Kasumi-1 (cell line): ENCODE measurements at regions not wholly inside any gene's neighbourhood (a gene's known extent, or its start where the extent isn't known, plus 50 kb on each side); places are given as distances from the start of the nearest gene placed in this dataset.

ENCODE experiments used
- DNase-seq, 2 experiments: peaks; one replicate each; lab custom pipeline; 2025; lab: John Stamatoyannopoulos, UW

DNA sequence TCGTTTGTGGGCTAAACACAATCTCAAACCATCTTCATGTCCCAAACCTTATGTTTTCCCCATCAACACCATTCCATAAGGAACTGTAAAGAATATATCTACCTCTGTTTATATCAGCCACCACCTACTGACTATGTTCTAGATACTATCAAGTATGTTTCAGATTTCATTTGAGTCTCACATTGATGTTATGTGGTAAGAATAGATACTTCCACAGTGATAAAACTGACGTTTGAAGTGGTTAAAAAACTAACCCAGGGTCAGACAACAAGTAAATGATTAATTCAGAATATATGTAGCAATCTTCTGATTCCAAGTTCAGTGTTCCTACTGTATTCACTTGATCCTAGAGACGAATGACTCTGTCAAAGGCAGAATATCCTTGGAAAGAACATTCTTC lies 156.8 kb upstream of the RASGEF1B start:
- DNase-seq = no peak

DNA sequence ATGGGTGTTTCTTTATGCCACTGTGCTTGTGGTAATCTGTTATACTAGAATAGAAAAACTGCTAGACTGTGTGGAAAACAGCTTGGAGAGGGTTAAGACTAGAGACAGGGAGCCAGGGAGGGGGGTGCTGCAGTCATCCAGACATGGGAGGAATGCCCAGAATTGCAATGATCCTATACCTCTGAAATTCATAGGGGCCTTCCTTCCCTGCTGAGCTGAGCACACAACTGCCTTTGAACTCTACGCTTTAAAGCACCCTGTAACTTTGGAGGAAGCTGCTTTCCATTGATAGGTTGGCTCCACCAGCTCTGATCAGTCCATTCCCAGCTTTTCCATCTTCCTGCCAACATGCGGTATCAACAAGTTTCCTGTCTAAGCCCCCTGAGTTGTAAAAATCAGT lies 155.9 kb upstream of the RASGEF1B start:
- no peak for DNase-seq

DNA sequence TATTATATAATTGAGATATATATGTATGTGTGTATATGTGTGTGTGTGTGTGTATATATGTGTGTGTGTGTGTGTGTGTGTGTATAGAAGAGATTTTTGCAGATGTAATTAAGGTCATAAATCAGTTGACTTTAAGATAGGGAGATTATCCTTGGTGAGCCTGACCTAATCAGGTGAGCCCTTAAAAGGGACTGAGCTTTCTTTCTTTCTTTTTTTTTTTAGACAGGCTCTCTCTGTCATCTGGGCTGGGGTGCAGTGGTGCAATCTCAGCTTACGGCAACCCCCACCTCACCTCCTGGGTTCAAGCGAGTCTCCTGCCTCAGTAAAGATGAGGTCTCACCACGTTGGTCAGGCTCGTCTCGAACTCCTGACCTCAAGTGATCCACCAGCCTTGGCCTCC lies 155.1 kb upstream of the RASGEF1B start:
- no peak for DNase-seq

DNA sequence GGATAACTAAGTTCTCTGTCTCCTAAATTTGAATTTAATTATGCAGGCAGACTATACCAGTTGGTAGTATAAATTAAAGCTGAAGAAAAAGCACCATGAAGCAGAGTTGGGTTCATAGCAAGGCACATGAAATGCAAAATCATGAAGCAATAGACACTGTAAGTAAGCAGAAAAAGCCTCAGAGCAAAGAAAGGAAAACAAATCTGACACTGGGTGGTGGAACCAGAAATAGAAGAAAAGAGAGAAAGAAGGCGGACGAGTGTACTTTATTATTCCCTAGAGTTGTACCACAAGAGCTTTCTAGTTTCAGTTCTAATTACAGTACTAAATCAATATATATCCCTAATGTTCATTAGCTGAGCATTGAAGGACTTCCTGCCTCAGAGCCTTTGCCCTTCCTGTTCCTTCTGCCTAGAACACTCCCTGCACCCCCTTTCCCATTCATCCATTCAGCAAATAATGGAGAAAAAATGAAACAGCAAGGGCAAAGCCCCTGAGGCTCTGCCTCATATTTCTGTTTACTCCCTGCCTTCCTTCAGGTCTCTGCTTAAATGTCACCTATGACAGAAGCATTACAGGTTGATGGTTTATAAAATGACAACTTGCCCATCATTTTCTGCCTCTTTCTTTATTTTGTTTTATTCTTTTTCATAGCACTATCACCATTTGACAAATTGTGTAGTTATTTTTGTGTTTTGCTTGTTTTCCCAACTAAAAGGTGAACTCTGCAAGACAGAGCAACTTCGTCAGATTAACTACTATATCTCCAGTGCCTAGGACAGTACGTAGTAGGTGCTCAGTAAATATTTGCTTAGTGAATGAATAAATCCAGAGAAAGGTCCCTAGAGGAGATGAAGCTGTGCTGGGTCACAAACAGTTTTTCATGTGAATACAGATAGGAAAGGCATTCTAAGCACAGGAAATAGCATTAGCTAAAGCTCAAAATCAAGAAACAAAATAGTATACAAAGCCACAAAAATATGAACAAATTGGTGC lies 154.0 kb upstream of the RASGEF1B start:
- no peak for DNase-seq

DNA sequence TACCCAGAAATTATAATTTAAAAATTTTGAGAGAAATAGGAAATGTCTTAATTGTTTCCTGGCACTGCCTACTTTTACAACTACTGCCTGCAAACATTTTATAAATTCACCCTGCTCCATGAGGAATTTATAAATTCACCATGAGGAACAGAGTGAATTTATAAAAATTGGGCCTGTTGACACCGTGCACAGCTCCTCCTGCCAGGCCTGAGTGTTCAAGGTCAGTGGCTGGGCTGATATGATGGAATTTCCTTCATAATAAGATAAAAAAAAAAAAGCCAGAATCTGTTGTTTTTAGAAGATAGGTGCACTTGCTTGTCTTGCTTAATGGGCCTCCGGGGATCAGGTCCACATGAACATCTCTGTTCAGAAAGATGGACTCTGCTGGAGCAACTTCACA lies 151.7 kb upstream of the RASGEF1B start:
- no peak for DNase-seq

DNA sequence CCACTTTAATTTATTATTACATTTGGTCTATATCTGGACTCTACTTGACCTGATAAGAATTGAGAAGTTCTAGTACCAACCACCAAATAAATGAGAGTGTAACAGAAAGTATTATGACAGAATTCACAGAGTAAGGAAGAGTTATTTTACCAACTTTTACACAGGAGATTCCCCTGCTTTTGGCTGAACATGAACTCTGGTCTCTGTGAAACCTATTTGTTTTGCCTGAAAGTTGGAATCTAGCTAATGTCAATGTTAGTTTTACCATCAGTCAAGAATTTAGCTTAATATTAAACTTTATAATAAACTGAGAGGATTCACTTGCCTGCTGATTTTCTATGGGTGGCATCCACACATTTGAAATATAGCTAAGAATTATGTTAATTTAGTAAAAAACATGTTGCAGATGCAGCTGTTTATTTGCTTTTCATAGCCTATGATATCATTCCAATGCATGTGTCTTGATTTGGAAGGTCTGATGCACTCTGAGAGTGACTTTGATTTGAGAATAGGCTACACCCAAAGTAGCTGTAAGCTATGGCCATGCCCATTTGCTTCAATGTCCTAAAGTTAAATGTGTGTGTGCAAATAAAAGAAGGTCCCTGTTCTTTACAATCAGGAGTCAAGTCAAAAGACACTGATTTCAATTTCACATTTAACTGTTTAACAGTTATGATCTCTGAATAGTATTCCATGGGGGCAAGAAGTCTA lies 150.9 kb upstream of the RASGEF1B start:
- DNase-seq = no peak

DNA sequence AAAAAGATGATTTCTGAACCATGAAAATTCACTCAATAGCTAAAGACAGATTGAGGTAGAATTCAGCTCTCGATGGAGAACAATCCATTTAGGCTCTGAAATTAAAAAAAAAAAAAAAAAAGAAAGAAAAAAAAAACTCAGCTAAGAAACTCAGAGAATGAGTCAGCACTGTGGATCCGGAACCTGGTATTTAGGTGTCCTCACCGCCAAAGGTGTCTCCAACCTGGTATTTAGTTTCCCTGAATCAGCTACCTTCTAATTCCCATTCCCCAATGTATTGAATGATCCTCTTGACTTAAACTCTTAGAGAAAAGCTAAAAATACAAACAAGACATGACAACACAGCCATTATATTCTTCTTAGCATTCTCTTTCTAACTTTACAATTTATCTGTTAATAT lies 150.3 kb upstream of the RASGEF1B start:
- no peak for DNase-seq

DNA sequence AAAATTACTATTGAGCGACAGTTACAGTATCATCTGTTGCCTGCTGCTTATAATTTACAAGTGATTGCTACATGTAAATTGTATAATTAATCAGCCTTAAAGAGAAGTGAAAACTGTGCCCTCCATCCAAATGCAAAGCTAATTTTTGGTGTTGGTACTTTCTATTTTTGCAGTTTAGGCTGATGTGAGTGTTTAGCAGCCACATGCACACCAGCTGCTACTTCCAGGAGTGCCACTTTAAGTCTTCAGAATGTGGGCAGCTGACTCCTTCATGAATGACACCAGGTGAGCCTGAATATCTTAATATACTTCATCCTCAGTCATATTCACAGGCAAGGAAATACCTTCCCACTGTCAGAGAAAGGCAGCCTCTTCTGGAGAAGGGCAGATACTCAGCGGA lies 149.8 kb upstream of the RASGEF1B start:
- no peak for DNase-seq

DNA sequence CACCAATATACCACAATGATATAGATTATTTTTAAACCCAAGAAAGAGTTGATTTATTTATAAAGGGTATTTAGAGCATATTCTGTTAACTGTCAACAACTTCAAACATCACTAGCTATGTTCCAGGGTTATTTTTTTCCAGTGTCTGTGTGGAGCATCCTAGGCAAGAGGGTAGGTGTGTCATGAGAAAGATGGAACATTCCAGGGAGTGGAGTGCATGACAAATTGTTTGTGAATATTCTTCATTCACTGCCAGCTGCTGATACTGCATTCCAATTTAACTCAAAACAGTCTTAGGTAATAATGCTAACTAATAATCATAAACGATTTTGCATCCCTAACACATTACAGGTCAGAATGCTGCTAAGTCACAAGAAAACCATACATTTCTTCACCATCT lies 148.7 kb upstream of the RASGEF1B start:
- no peak for DNase-seq

DNA sequence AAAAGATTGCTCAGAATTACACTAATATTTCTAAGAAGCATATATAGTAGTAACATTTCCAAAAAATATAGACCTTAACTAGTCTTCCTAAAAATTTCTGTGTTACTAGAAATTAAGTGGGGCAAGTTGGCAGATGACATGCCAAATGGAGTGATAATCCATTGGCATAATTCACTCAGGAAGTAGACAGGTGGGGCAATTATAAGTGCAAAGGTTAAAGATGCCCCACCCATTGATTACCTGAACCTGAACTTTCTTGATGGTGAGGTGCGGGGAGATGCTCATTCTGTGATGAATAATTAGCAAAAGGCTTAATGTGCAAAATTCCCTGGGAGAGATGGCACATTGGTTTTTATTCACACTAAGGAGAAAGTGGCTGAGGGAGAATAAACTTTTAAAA lies 145.8 kb upstream of the RASGEF1B start:
- no peak for DNase-seq

DNA sequence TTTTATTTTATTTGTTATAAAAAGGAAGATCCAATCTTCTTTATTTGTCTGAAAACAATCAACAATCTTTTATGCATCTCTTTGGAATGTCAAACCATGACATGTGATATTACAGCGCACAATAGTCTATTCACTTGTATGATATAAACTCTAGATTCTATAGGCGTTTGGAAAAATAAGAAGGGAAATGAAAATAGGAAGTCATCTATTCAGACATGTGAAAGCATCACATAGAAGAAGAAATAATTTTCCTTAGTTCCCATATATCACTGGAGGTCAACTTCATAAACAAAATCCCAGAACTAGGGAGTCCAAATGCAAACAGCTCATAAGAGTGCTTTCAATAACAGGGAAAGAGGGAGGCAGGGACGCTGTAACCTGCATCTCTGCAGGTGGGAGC lies 139.5 kb upstream of the RASGEF1B start:
- no peak for DNase-seq

DNA sequence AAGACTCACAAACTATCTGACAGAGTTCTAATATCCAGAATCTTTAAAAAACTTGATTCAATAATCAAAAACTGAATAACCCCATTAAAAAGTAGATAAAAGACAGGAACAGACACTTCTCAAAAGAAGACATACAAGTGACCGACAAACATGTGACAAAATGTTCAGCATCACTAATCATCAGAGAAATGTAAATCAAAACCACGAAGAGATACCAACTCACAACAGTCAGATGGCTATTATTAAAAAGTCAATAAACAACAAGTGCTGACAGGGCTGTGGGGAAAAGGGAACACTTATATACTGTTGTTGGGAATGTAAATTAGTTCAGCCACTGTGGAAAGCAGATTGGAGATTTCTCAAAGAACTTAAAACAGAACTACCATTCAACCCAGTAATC lies 138.1 kb upstream of the RASGEF1B start:
- no peak for DNase-seq

DNA sequence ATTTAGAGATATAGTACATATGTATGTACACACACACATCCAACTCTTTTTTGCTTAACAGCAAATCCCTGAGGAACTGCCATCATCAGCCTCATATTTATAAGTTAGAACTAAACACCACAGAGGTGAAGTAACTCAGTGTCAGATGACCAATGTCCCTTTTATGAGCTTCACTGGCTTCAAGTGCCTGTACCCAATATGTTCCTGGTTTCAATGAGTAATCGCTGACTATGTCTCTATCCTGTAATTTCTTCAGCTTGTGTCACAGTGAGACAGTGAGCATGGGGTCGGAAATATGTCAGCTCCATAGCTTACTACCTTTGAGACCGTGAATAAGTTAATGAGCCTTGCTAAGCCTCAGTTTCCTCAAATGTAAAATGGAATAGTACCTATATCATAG lies 136.2 kb upstream of the RASGEF1B start:
- no peak for DNase-seq

DNA sequence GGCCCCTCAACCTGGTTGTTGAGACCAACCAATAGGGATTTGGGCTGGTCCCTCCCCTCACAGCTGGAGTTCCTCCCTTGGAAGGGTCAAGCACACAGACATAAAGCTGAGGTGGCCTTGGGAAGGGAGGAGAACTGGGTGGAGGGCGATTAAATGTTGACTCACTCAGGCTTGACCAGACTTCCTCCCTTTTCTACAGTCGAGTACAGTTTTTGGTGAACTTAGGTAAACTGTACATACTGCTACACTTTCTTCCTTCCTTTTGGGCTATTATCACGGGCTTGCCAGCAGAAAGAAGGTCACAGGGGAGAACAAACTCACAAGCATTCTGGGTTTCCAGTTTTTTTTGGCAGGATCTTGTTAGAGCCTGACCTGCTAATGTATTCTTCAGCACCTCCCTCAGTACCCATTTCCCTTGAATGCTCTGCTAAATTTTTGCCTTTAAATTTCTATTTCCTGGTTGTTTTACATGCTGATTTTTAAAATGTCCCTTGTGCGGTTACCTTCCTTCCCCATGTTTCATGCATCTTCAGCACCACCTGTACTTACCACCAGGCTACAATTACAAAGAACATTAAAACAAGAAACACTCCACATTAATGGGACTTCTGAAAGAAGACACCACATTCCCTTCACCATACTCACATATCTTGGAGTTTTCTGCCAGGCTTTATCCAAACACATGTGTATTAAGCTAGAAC lies 135.2 kb upstream of the RASGEF1B start:
- DNase-seq = peak in 1 of 2 experiments; percentile 21

DNA sequence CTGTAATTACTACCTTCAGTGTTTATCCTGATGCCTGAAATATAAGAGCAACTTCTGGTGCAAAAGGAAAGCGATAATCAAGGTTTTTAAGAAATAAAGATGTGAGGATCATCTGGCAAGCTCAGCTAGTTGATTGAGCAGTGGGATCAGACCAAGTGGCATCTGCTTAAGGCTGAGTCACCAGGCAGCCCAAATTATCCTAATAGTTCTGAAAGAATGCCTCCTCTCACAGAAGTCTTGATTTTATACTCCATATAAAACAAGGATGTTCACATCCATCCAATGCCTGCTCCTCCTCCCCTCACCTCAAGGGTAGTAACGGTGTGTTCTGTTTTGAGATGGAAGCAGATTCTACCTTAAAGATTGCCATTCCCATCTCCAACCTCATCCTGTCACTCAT lies 134.5 kb upstream of the RASGEF1B start:
- DNase-seq = no peak

DNA sequence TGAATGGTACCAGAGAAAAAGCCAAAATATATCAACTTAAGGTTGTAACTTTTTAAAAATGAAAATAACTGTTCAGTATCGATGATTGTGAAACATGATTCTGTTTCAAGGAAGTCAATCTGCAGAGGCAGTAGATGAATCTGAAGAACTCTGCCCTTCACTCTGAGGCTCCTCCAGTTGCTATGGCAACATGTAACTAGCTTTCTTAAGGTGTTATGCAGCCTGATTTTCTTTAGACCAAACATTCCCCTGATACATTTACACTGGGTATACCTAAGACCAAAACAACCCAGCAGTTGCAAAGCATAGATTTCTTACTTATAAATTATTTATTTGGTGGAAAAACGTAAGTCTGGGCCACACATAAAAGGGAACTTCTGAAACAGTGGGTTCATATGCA lies 133.6 kb upstream of the RASGEF1B start:
- no peak for DNase-seq

DNA sequence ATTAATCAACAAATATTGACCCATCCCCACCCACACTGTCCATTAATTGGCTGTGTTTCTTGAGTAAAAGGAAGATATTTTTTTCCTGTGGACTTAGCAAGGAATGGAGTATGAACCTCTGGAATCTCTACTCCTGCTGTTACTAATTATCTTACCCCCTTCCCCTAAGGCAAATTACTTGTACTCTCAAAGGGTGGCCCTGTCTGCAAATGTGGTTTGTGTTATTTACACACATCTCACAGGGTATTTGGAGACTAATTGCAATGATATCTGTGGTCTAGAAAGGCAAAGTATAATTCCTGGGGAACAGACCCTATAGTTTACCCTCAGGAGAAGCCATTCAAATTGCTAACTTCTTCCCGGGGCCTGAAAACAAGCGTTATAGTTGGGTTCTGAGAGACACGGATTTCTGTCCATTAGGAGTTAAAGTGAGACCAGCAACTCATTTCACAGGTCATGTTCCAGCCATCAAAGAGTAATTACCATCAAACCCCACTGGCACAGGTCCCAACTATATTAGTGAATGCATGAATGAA lies 133.0 kb upstream of the RASGEF1B start:
- DNase-seq = no peak

DNA sequence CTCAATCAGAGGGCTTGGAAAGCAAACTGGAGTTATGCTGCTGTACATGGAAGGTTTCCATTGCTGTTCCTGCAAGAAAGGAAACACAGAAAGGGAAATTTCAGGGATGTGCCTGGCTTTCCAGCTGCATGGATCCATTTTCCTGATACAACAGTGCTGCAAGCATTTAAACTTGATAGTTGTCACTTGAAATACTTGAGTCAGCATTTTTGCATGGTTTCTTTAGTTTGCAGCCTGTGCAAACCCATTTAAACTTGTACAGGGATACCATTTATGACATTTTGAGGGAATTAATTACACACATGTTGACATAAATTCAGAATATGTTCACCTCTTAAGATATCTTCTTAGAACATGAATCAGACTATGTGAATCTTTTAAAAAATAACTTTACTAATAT lies 131.1 kb upstream of the RASGEF1B start:
- DNase-seq = no peak

DNA sequence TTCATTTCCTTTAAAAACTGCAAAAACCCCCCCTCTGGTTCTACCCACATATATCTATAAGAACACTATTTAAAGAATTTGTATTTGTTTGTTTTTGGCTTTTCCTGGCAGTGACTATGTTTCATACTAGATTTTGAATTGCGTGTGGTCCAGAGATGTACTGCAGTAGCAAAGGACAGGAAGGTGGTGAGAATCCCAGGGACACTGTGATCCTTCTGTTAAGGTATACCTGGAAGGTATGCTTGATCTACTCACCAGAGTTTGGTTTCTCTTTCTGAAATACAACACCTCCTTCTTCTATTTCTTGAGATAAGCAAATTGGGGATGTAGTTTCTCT lies 129.6 kb upstream of the RASGEF1B start:
- DNase-seq = no peak

DNA sequence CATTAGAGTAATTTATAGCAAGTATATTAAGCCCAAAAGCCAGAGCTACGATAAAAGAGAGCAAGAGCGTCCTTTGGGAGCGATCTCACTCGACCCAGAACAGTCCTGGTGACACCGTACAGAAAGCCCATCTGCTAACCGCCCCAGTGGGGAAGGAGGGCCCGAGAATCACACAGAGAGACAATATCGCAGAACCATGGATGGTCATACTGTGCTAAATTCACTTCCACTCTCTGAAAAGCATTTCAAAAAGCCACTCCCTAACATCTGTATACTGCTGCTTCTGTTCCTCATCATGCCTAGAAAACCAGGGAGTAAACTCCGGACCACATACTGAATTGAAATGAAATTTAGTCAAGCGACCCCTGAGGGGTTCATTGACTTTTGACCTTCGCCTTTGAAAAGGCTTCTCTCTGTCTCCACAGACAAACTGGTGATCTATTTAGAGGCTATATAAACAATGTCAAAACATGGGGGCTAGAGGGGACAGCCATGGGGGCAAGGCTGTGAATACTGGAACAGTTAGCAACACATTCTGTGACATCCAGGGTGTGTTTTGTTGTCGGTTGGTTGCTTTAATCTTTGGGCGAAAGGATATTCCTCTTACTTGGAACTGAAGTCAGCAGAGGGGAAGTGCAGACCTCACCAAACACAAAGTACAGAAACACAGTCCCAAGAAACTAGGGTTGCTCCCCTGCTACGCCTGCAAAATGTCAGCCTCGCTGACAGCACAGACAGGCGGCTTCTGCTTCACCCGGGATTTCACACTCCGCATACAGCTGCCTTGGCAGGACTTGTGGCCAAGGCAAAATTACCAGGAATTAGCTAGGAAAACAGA lies 129.0 kb upstream of the RASGEF1B start:
- no peak for DNase-seq

DNA sequence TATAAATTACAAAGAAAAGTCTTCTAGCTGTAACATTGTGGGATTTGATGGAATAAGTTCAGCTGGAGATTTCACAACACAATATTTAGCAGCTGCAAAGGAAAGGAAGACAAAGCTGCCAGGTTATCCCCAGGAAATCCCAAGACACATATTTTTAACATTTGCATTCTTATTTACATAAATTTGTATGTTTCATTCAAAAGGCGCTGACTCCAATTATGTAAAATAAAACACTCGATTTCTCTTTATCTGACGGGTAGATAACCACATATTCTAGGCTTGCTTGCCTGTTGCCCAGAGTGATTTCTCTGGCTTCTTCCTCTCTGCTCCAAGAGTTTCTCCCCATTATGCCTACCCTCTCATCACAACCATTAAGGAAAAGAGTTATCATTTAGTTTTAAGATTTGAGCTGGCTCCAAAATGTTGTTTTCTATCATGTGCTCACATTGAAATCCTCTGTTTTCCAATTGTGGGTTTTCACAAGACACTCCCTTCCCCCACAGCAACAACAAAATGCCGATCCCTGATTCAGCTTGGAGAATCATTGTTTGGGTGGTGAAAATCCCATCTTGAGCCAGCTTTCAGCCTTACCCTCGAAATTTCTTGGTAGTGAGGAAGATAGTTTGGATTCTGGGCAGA lies 128.2 kb upstream of the RASGEF1B start:
- no peak for DNase-seq
